ENCODE measurements at regions not wholly inside any gene's neighbourhood (a gene's known extent, or its start where the extent isn't known, plus 50 kb on each side); places are given as distances from the start of the nearest gene placed in this dataset.

DNA sequence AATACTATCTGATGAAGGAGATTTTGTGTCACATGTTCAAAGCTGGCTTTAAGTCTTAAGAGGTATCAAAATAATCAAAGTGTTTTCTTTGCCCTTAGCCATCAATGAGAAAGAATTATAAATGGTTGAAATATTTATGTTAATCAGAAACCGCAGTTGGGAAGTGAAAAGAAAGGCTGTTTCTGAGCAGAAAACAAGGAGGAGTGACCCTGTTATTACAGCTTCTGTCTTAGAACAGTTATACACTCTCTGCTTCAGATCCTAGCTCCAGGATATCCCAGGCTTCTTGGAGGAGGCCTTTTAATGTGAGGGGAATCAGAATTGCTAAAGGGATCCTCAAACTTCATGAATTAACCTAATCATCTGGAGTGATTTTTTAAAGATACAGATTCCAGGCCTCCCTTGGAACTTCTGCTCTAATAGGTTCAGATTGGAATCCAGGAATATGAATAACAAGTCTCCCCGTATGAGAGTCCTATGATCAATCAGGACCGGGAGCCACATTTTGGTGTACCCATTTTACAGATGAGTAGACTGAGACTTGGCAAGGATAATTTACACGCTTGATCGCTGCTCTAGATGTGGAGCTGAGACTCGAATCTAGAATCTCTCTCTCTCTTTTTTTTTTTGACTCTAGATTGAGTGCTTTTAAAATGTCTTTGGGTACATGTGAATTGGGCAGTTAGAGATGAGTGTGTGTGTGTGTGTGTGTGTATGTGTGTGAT lies 50.8 kb upstream of the JAG1 start:
- no peak for DNase-seq

DNA sequence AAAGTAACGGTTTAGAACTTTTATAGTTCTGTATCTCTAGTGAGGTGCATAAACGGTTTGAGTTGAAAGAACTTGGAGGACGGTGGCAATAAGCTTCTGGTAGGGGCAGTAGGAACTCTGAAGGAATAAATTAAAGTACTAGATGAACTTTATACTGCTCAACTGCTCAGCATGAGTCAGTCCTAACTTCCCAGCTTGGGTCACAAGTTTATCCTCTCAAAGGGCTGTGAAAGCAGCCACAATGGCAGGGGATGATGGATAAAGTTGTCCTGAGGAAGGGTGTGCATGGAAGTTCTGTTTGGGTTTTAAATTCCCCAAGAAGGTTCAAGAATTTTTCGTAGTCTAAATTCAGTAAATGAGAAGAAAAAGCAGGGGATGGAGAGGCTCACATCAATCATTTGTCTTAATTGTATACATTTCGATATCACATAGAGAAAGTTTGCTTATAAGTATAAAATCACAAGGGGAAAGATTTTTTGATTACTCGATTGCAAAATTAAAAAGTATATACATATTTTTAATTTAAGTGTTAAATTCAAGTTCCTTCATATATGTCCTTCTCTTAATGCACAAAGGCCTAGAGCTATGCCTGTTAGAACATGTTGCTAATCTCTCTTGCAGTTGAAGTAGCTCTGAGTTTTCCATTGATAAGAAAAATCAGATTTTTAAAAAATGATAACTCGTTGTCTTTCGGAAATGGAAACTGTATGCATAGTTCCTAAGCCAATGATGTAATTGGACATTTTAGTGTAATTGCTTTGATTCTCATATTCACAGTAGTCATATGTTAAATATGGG lies 55.3 kb upstream of the JAG1 start:
- DNase-seq, result no peak

DNA sequence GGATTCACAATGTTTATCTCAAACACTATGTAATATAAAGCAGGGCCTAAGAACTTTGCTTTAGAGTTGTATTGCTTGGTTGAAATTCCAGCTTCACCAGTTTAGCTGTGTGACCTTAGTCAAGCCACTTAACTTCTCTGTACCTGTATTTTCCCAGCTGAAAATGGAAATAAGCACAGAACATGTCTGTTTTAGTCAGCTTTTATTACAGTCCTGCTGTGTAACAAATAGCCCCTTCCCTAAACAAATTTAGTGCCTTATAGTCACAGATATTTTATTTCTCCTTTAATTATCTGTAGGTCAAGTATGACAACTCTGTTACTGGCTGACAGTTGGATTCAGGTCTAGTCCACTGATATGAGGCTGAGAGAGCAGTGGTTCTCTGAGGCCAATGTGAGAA lies 56.0 kb upstream of the JAG1 start:
- DNase-seq, result no peak

DNA sequence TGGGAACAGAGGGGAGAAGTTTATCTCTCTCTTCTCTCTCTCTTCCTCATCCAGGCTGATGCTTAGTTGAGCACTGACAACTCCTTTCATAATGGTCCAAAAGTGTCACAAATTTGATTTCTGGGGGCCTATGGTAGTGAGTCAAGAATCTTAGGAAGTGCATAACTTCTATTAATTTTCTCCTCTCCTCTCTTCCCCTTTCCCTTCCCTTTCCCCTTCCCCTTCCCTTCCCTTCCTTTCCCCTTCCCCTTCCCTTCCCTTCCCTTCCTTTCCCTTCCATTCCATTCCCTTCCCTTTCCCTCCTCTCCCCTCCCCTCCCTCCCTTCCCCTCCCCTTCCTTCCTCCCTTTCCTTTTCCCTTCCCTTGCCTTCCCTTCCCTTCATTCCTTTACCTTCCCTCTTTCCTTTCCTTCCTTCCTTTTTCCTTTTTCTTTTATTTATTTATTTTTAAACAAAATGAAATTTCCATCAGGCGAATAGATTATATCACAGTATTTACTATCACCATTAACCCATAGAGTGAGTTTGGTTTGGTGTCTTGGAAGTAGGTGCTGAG lies 56.9 kb upstream of the JAG1 start:
- no peak for DNase-seq

DNA sequence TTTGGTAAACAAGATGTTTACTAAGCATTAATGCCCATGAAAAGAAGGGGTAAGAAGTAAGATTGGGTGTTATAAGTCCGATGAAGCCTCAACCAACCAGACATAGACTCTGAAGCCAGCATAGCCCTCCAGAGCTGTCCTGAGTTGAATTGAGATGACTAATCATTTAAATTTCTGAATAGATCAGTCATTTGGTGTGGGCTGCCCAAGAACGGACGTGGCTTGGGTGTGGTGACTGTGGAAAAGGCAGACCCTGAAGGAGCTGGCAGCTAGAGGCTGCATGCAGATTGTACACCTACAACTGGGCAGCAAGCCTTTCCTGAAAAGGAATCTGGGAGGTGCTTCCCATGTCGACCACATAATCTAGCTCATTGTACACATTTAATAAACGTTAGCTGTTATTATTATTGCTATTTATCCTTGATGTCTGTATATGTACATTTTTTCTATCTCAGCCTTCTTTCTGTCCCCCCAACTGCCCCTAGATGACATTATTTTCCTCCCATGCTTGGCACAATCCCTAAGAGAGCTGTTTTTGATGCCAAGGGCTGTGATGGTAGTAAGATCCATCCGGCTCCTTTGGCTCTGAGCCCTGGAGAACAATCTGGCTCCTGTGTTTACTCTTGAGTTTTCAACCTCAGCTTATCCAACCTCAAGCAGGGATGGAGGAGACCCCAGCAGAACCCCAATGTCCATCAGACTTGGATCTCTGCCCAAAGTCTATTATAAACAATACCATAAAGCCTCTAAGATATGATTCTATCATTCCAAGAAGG lies 57.6 kb upstream of the JAG1 start:
- no peak for DNase-seq

DNA sequence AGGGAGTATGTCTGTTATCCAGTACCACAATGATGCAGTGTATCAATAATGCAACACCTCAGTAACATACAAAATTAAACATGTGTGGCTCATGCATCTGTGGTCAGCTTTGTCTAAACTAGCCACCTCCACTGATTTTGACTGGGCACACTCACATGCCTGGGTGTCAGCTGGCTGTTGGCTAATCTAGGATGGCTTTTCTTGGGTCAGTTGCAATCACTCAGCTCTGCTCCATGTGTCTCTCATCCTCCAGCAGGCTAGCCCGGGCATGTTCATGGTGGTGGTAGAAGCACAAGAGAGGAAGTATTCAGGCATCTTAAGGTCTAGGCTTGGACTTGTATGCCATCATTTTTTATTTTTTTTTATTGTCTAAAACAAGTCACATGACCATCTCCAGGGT lies 59.3 kb upstream of the JAG1 start:
- no peak for DNase-seq

DNA sequence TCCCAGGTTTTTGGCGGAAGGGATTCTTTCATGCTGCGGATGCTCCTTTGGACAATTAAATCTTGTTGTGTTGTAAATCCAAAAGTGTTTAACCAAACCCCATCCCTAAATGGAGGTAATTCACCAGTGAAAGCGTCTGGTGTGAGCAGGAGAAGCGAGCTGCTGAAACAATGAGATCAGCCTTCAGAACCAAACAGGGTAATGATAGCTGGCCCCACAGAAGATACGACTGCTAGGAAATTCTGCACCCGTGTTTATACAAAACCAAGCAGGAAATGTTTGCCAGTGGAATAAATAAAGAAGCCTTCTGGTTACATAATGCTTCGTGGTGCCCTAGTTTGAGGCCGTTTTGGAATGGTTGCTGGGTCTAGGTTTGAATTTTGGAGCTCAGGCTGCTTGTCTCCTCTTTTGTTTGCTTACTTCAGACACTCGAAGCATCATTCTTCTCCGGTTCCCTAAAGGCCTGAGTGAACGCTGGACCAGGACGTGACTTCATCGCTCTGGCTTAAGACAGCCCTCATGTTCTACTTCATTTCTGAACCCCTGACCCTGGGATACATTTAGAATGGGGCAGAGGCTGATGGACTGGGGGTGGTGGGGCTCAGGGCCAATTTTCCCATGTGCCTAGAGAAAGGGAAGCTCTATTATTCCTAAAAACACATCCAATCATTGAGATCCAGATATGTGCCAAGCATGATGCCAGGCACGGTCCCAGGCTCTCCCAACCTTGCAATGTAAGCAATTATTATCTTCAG lies 61.6 kb upstream of the JAG1 start:
- DNase-seq, result no peak

DNA sequence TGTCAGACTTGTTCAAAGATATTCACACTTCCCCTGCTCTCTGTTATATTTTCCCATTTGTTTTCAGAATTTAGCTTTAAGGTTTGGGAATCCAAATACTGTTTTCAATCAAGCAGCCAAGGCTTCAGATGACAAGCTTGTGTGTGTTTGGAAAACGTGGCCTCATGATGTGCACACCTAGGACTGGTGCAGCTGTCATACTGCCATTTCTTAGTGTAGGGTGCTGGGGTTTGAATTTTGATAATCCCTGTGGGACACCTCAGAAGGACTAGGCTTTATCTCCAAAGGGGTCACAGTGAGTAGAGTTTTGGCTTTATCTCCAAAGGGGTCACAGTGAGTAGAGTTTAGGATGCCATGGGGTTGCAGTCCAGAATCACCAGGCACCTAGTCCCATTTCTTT lies 65.3 kb upstream of the JAG1 start:
- DNase-seq, result no peak

DNA sequence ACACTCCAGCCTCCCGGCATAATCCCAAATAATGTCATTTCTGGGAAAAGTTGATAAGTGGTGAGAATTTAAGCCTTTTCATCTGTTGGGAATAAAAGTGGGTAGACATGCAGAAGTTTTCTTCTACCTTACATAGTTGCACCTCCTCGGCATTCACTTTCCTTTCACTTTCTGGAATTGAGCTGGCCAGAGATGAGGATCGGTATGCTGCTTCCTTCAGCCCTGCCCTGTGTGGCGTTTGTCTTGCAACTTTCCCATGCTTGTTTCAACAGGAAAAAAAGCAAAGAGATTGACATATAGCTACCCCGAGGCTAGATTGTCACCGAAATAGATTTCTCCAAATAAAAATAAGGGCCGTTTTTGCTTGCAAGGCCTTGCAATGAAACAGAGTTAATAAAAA lies 65.8 kb upstream of the JAG1 start:
- DNase-seq, result no peak

DNA sequence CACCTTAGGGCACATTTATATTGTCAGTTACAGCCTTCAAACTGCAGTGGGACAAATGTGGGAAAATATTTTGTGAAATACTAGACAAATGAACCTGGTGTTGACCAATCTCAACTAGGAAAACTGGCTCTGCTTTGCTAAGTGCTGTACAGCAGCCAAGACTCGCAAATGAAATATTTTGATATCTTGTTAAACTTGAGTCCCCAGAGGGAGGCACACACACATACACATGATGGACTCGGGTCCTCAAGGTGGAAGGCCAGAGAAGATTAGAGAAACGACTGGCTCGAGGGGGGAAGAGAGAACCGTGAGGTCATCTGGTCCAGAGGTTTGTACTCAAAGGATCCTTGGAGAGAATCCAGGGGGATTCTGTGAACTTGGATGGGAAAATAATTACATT lies 67.3 kb upstream of the JAG1 start:
- no peak for DNase-seq

DNA sequence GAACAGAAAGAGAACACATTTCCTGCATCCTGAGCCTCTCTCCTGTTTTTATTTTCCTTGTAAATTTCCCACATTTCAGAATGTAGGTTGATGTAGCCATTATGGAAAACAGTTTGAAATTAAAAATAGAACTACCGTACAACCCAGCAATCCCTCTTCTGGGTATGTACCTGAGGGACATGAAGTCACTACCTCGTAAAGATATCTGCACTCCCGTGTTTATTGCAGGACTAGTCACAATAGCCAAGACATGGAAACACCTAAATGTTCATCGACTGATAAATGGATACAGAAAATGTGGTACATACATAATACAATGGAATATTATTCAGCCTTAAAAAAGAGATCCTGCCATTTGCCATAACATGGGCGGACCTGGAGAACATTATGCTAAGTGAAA lies 72.0 kb upstream of the JAG1 start:
- DNase-seq, result no peak

DNA sequence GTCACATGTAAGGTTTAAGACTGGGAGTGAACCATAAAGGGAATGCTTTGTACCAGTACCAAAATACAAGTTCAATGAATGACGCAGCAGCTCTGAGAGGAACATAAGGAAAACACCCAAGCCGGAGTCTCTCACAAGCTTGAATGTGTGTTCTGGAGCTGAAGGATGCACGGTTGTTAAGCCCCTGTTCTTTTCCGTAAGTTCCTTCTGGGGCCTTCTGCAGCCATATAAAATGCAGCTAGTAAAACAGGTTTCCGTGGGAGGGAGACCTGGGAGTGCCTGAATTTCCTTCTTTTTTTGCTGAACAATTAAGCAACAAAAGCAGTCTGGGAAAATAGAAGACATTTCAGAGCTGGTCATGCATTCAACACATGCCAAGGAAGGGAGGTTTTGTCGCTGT lies 73.2 kb upstream of the JAG1 start:
- no peak for DNase-seq

DNA sequence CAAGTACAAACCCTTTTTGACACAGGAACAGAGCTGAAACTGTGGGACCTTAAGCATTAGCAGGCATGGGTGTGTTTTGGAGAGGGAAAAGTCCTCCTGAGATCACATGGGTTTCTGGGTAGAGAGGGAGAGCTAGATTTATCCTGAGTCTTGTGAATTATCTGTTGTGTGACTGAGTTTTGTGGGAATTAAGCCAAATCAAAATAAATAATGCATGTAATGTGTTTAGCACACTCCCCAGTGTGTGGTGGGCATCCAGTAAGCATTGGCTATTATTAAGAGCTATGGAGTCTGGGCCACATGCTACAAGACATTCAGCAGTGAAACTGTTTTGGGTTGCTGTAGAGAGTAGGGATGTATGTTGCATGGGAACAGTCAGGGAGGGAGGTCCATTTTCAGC lies 75.3 kb upstream of the JAG1 start:
- DNase-seq, result no peak

DNA sequence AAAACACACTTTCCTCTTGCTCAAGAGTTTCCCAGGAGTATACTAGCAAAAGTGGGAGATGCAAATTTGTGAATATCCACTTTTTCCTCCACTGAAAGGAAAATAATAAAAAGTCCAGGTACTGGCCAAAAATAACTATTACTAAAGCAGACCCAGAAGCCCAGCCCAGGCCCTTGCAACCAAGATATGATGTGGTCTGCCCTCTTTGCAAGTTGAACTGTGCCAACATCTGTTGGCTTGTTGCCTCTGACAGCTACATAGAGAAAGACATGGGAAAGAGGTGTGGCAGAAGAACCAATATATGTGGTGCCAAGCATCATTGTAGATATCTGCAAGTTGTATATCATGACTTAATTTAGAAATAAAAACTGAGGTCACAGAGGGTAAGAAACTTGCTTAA lies 78.4 kb upstream of the JAG1 start:
- DNase-seq, result no peak

DNA sequence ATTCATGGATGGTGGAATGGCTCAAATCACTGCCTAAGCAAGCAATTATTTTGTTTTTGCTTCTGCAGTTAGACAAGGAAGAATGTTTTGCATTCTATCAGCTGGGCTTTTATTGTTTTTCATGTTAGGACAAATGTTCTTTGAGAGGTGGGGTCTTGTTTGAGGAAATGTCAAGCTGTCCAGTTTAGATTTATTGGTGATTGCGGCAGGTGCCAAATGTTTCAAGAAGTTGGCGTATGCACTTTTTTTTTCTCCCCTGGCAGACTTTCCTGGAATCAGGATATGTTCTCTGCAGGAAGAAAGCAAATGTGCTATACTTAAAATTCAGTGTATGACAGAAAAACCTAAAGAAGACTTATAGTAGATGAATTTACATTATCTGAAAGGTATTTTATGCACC lies 81.0 kb upstream of the JAG1 start:
- no peak for DNase-seq

DNA sequence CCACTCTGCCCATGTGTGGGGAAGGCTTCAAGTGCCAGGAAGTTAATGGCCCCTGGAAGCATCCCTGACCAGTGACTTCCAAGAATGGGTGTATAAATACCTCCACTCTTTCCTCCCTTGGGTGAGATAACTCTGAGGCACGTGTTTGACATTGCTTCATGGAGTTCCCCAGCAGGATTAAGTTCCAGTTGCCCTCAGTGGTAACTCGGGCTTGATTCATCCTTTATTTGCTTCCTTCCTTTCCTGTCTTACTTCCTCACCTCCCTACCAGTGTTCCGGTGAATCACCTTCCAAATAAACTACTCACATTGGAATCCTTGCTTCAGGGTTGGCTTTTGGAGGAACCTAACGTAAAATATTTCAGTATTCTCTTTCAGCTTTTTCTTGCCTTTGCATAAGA lies 84.6 kb upstream of the JAG1 start:
- no peak for DNase-seq

DNA sequence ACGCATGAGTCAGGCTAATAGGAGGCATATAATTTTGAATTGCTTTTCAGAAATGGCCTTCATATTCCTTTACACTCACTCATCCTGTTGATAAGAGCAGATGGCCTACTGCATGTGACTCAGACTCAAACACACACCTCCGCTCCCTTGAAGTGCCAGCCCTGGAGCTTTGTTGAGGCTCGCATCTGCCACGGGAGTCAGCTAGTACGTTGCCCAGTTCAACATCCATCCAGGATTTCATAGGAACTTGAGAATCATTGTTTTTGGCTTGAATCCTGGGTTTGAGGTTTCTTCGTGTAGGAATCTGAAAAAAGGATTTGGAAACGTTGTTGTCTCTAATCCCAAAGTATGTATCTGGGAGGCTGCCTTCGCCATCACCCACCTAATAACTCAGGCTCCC lies 87.4 kb upstream of the JAG1 start:
- no peak for DNase-seq

DNA sequence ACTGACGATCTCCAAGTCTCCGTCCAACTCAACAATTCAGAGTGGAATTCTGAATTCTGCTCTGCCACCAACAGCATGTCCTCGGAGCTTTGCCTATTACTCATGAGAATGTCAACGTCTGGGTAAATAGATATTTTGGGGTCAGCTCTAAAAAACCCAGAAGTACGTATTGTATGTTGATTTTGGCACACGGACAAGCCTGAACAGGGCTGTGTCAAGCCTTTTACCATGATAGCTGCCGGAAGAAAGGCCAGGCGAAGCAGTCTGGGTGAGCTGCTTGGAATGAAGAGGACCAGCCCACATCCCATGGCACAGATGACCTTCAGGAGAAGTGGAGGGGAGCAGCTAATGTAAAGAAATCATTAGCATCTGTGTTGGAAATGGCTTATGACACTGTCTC lies 88.0 kb upstream of the JAG1 start:
- DNase-seq, result no peak

DNA sequence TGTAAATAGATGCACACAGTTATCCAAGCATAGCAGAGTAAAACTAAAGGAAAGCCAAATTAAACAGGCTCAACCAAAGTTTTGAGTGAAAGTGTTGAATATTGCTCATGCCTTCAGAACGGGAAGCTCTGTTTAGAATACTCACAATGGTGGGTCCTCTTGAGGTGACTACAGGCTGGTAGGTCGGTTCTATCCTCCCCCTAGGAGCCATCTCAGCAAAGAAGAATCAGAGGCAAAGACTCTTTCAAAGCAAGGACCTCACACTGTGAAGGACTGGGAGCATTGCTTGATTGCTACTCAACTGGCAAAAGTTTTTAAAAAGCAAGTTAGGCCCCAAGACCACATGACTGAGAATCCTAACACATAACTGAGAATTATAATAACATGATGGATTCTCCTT lies 88.4 kb upstream of the JAG1 start:
- no peak for DNase-seq

DNA sequence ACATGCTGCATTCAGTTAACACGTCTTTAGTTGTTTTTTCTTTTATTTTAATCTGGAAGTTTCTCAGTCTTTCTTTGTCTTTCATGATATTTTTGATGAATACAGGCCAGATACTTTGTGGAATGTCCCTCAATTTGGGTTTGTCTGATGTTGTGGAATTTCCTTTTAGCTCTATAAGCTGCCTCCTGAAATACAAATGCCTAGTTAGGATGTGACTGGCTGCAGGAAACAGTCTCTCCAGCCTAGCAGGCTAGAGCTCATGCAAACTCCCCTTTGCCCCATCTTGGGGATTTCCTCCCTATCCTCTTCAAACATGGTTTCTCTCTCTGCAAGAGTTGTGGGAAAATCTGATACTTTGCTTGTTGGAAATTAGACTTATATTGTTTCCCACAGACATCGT lies 89.3 kb upstream of the JAG1 start:
- no peak for DNase-seq

DNA sequence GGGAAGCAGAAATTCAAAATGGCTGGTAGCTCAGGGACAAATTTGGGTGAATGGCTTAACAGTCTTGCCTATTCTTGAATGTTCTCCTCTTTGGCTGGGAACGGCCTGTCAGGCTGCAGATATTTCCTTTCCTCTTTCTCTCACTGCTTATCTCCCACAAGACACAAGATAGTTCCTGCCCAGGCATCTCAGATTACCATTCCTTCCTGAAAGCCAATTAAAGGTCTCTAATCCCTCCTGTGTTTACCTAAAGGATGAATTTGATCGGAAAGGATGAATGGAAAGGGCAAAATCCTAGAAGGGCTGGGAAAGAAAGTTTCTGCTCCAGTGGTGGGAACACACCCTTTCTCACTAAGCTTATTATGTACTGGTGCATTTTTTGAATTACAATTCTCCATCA lies 95.9 kb upstream of the JAG1 start:
- no peak for DNase-seq

DNA sequence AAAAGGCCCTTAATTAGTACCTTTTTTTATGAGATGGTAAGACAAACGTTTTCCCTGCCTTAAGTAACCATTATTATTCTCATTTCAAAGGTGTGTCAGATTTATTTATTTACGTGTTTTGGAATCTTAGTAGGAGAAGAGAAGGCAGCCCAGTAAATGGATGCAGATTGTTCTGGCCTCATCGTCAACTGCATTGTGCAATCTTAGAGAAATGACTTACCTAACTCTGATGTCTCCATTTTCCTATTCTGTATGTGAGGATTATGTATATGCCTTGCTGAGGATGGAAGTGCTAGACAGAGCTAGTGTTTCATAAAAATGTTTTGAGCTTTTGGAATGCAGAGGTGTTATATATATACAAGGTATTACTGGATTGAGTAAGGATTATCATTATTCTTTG lies 97.0 kb upstream of the JAG1 start:
- no peak for DNase-seq
